SK-N-SH treated with all-trans-retinoic acid at 6 μM for 48 hours (cell line): ENCODE measurements at regions not wholly inside any gene's neighbourhood (a gene's known extent, or its start where the extent isn't known, plus 50 kb on each side); places are given as distances from the start of the nearest gene placed in this dataset.

Experiments
- ATAC-seq: fragments of 200-7000 bp; cut with Tn5 transposase; 3 replicates; pipeline ENCODE4 v1.9.1; 2020; ENCODE audit warnings: mild to moderate bottlenecking, moderate library complexity
- ARNTL ChIP-seq: fragments of 450-650 bp; formaldehyde crosslinking; IDR thresholded peaks from 2 replicates; pipeline ENCODE4 v1.5.0; 2020; ENCODE audit warnings: low read depth, mild to moderate bottlenecking, moderate library complexity, borderline replicate concordance
- BACH2 ChIP-seq: fragments of 250-450 bp; sonication (Bioruptor Pico); IDR thresholded peaks from 2 replicates; pipeline ENCODE4 v1.9.0; 2021; ENCODE audit warnings: mild to moderate bottlenecking, borderline replicate concordance
- CSDC2 ChIP-seq: fragments of 250-450 bp; sonication (Bioruptor Pico); IDR thresholded peaks from 2 replicates; pipeline ENCODE4 v1.5.0; 2020; ENCODE audit warnings: mild to moderate bottlenecking, moderate library complexity
- ESRRG ChIP-seq: fragments of 250-450 bp; sonication (Bioruptor Pico); IDR thresholded peaks from 2 replicates; pipeline ENCODE4 v1.6.1; 2021; ENCODE audit warnings: mild to moderate bottlenecking
- GLIS3 ChIP-seq: fragments of 250-450 bp; sonication (Bioruptor Pico); IDR thresholded peaks from 2 replicates; pipeline ENCODE4 v1.5.0; 2020; ENCODE audit warnings: mild to moderate bottlenecking, moderate library complexity
- ISL1 ChIP-seq: fragments of 250-450 bp; sonication (Bioruptor Pico); IDR thresholded peaks from 2 replicates; pipeline ENCODE4 v2.1.2; 2022; ENCODE audit warnings: mild to moderate bottlenecking, moderate library complexity
- OSR1 ChIP-seq: fragments of 250-450 bp; sonication (Bioruptor Pico); IDR thresholded peaks from 2 replicates; pipeline ENCODE4 v1.8.0; 2022; ENCODE audit warnings: moderate library complexity, mild to moderate bottlenecking, inconsistent platforms
- PATZ1 ChIP-seq: fragments of 250-450 bp; sonication (Bioruptor Pico); IDR thresholded peaks from 2 replicates; pipeline ENCODE4 v1.8.0; 2020; ENCODE audit warnings: mild to moderate bottlenecking, moderate library complexity, borderline replicate concordance
- PPARA ChIP-seq: fragments of 250-450 bp; sonication (Bioruptor Pico); IDR thresholded peaks from 2 replicates; pipeline ENCODE4 v1.5.0; 2020; ENCODE audit warnings: mild to moderate bottlenecking, borderline replicate concordance
- RARB ChIP-seq: fragments of 250-450 bp; sonication (Bioruptor Pico); IDR thresholded peaks from 2 replicates; pipeline ENCODE4 v1.8.0; 2021; ENCODE audit warnings: mild to moderate bottlenecking, moderate library complexity
- SNAI2 ChIP-seq: fragments of 250-450 bp; sonication (Bioruptor Pico); IDR thresholded peaks from 2 replicates; pipeline ENCODE4 v1.5.0; 2020; ENCODE audit warnings: mild to moderate bottlenecking, moderate library complexity
- TCF4 ChIP-seq: fragments of 250-450 bp; sonication (Bioruptor Pico); IDR thresholded peaks from 2 replicates; pipeline ENCODE4 v1.8.0; 2021; ENCODE audit warnings: mild to moderate bottlenecking, moderate library complexity, borderline replicate concordance
- TOX ChIP-seq: fragments of 250-450 bp; sonication (Bioruptor Pico); IDR thresholded peaks from 2 replicates; pipeline ENCODE4 v1.8.0; 2021; ENCODE audit warnings: mild to moderate bottlenecking, moderate library complexity, borderline replicate concordance
- ZFP30 ChIP-seq: fragments of 450-650 bp; formaldehyde crosslinking; IDR thresholded peaks from 2 replicates; pipeline ENCODE4 v1.5.0; 2022; ENCODE audit warnings: mild to moderate bottlenecking, moderate library complexity
- ZNF565 ChIP-seq: fragments of 450-650 bp; formaldehyde crosslinking; conservative IDR thresholded peaks from 2 replicates; pipeline ENCODE4 v1.5.0; 2020; ENCODE audit warnings: low read depth, mild to moderate bottlenecking, moderate library complexity
- ZNF70 ChIP-seq: fragments of 450-650 bp; formaldehyde crosslinking; IDR thresholded peaks from 2 replicates; pipeline ENCODE4 v1.5.0; 2020; ENCODE audit warnings: mild to moderate bottlenecking, moderate library complexity
- TF ChIP-seq, protein P1 (sequence below): fragments of 250-450 bp; sonication (Bioruptor Pico); IDR thresholded peaks from 2 replicates; pipeline ENCODE4 v1.5.1; 2020; ENCODE audit warnings: low read depth, mild to moderate bottlenecking, moderate library complexity
- TF ChIP-seq, protein P2 (sequence below): fragments of 250-450 bp; sonication (Bioruptor Pico); IDR thresholded peaks from 2 replicates; pipeline ENCODE4 v1.5.1; 2021; ENCODE audit warnings: mild to moderate bottlenecking, moderate library complexity
- TF ChIP-seq, protein P3 (sequence below): fragments of 250-450 bp; sonication (Bioruptor Pico); IDR thresholded peaks from 2 replicates; pipeline ENCODE4 v1.5.0; 2020; ENCODE audit warnings: mild to moderate bottlenecking, moderate library complexity

DNA sequence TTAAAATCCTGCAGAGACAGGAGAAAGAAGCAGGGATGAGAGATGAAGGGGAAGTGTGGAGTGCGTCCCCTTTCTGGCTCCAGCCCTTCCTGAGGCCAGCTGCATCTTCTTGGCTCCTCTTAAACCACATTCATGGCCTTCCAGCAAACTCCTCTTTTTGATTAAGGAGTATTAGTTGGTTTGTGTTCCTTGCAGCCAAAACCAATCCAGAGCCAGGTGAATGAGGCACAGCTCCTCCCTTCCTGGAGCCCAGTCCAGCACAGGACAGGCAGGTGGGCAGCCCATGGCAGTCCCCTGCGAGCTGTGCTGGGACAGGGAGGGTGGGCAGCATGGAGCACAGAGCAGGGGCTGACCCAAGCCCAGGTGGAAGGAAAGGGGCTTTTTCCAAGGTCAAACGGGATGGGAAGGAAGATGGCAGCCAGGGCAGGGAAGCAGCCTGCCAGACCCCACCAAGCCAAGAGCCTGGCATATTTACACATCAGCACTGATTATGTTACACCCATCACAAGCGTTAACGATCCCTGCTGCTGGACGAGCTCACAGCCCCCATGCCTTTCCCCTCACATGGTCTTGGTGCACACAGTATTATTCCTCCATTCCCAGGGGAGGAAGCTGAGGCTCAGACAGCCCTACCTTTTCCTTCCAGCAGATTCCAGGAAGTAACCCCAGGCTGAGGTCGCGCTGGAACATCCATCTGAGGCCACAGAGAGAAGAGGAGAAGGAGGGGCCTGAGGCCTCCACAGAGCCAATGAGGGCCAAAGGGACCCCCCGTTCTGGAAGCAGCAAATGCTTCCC is 175.6 kb downstream of the SMAD6 start:
- TF ChIP-seq ARNTL (CRISPR knock-in tag), result no peak
- no peak for TF ChIP-seq TOX
- no peak for TF ChIP-seq BACH2 (CRISPR knock-in tag)
- TF ChIP-seq RARB (CRISPR knock-in tag), result no peak
- TF ChIP-seq ESRRG (CRISPR knock-in tag), result no peak
- no peak for TF ChIP-seq TCF4
- TF ChIP-seq, protein P1, sequence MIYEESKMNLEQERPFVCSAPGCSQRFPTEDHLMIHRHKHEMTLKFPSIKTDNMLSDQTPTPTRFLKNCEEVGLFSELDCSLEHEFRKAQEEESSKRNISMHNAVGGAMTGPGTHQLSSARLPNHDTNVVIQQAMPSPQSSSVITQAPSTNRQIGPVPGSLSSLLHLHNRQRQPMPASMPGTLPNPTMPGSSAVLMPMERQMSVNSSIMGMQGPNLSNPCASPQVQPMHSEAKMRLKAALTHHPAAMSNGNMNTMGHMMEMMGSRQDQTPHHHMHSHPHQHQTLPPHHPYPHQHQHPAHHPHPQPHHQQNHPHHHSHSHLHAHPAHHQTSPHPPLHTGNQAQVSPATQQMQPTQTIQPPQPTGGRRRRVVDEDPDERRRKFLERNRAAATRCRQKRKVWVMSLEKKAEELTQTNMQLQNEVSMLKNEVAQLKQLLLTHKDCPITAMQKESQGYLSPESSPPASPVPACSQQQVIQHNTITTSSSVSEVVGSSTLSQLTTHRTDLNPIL (CRISPR knock-in tag), result no peak
- no peak for TF ChIP-seq ISL1
- no peak for TF ChIP-seq OSR1 (CRISPR knock-in tag)
- no peak for TF ChIP-seq PATZ1
- TF ChIP-seq CSDC2 (CRISPR knock-in tag), result no peak
- no peak for TF ChIP-seq ZNF565 (CRISPR knock-in tag)
- no peak for TF ChIP-seq ZNF70 (CRISPR knock-in tag)
- TF ChIP-seq, protein P2, sequence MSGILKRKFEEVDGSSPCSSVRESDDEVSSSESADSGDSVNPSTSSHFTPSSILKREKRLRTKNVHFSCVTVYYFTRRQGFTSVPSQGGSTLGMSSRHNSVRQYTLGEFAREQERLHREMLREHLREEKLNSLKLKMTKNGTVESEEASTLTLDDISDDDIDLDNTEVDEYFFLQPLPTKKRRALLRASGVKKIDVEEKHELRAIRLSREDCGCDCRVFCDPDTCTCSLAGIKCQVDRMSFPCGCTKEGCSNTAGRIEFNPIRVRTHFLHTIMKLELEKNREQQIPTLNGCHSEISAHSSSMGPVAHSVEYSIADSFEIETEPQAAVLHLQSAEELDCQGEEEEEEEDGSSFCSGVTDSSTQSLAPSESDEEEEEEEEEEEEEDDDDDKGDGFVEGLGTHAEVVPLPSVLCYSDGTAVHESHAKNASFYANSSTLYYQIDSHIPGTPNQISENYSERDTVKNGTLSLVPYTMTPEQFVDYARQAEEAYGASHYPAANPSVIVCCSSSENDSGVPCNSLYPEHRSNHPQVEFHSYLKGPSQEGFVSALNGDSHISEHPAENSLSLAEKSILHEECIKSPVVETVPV (CRISPR knock-in tag), result no peak
- no peak for TF ChIP-seq SNAI2 (CRISPR knock-in tag)
- ATAC-seq, result no peak

DNA sequence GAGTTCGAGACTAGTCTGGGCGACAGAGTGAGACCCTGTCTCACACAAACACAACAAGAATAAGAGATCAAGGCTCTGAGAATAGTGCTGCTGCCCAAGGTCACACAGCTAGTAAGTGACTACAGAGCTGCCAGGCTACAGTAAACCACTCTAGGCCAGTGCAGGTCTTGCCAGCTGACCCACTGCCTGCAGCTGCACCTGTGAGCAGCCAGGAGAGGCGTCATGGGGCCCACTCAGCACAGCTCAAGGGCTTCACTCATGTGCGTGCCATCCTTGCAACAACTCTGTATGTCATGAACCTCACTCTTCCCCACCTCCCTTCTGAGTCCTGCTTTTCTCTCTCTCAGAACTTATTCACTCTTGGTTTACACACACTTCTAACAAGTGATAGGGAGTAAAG is 176.7 kb downstream of the SMAD6 start:
- TF ChIP-seq TOX (no peak), GLIS3 (CRISPR knock-in tag) (no peak), PATZ1 (no peak), ZFP30 (CRISPR knock-in tag) (no peak), PPARA (CRISPR knock-in tag) (no peak), RARB (CRISPR knock-in tag) (no peak)
- TF ChIP-seq, protein P1 (CRISPR knock-in tag), result no peak
- TF ChIP-seq, protein P3, sequence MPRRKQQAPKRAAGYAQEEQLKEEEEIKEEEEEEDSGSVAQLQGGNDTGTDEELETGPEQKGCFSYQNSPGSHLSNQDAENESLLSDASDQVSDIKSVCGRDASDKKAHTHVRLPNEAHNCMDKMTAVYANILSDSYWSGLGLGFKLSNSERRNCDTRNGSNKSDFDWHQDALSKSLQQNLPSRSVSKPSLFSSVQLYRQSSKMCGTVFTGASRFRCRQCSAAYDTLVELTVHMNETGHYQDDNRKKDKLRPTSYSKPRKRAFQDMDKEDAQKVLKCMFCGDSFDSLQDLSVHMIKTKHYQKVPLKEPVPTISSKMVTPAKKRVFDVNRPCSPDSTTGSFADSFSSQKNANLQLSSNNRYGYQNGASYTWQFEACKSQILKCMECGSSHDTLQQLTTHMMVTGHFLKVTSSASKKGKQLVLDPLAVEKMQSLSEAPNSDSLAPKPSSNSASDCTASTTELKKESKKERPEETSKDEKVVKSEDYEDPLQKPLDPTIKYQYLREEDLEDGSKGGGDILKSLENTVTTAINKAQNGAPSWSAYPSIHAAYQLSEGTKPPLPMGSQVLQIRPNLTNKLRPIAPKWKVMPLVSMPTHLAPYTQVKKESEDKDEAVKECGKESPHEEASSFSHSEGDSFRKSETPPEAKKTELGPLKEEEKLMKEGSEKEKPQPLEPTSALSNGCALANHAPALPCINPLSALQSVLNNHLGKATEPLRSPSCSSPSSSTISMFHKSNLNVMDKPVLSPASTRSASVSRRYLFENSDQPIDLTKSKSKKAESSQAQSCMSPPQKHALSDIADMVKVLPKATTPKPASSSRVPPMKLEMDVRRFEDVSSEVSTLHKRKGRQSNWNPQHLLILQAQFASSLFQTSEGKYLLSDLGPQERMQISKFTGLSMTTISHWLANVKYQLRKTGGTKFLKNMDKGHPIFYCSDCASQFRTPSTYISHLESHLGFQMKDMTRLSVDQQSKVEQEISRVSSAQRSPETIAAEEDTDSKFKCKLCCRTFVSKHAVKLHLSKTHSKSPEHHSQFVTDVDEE (CRISPR knock-in tag), result no peak
- TF ChIP-seq, all 23 proteins: peak for 0
- no peak for ATAC-seq
